IPS DF 6.9 (cell line): ENCODE measurements at regions not wholly inside any gene's neighbourhood (a gene's known extent, or its start where the extent isn't known, plus 50 kb on each side); places are given as distances from the start of the nearest gene placed in this dataset.
"Not testable (repeated sequence)": the region's sequence is repeated elsewhere in the genome, so short reads cannot be mapped to it uniquely, and the experiment has no call there.

Source experiments
- DNase-seq: peaks from one replicate; pipeline ENCODE4 v3.0.0-alpha.2; 2013; ENCODE audit warnings: low read depth, low spot score
- H3K27ac ChIP-seq: one replicate; pipeline ENCODE4 v1.5.1; 2013; ENCODE audit warnings: low read length, control low read depth
- H3K27me3 ChIP-seq: 2 replicates; pipeline ENCODE4 v1.6.1; 2013; ENCODE audit warnings: mild to moderate bottlenecking, low read length; ENCODE audit not compliant: control insufficient read depth, insufficient read depth
- H3K36me3 ChIP-seq: 2 replicates; pipeline ENCODE4 v1.6.1; 2013; ENCODE audit warnings: low read length; ENCODE audit not compliant: control insufficient read depth, insufficient read depth
- H3K4me1 ChIP-seq: 2 replicates; pipeline ENCODE4 v1.6.1; 2013; ENCODE audit warnings: low read length; ENCODE audit not compliant: control insufficient read depth, insufficient read depth
- H3K4me3 ChIP-seq: 2 replicates; pipeline ENCODE4 v1.5.1; 2013; ENCODE audit warnings: mild to moderate bottlenecking, low read length
- H3K9me3 ChIP-seq: 2 replicates; pipeline ENCODE4 v1.6.1; 2013; ENCODE audit warnings: low read length, inconsistent platforms; ENCODE audit not compliant: control insufficient read depth, insufficient read depth
- WGBS: extraction: QIAGEN DNeasy Blood & Tissue Kit; methylation state at CpG from one replicate; pipeline ENCODE4 v1.1.7; 2013; ENCODE audit warnings: mixed read lengths, missing lambda C conversion rate; ENCODE audit not compliant: insufficient read length, insufficient coverage; 5-methylcytosine and 5-hydroxymethylcytosine counted together

- H3K4me1 ChIP-seq = no peaks in the 10 kb centered on the region
- no peaks in the 10 kb centered on the region for H3K36me3 ChIP-seq
- no peak overlapping the region for H3K27ac ChIP-seq
- H3K27me3 ChIP-seq = no peaks in the 10 kb centered on the region
- H3K9me3 ChIP-seq = no peaks in the 10 kb centered on the region
- no peak overlapping the region for H3K4me3 ChIP-seq
- no peak for DNase-seq
Measured at GRCh38 chr3:109656225-109656624, 318.9 kb upstream of the DPPA4 start.

- no peaks in the 10 kb centered on the region for H3K4me1 ChIP-seq
- no peak overlapping the region for H3K27ac ChIP-seq
- no peak for DNase-seq
- H3K27me3 ChIP-seq = no peaks in the 10 kb centered on the region
- no peak overlapping the region for H3K4me3 ChIP-seq
- no peaks in the 10 kb centered on the region for H3K9me3 ChIP-seq
- H3K36me3 ChIP-seq = no peaks in the 10 kb centered on the region
Measured at GRCh38 chr3:109678600-109678999, 341.3 kb upstream of the DPPA4 start.

GRCh38 chr3:109679664-109680063 lies 342.3 kb upstream of the DPPA4 start:
- H3K4me3 ChIP-seq = no peak overlapping the region
- no peaks in the 10 kb centered on the region for H3K27me3 ChIP-seq
- H3K4me1 ChIP-seq = no peaks in the 10 kb centered on the region
- no peaks in the 10 kb centered on the region for H3K36me3 ChIP-seq
- no CpG with 5 or more reads among the region's 4 CpGs for WGBS
- DNase-seq = no peak
- H3K27ac ChIP-seq = no peak overlapping the region
- no peaks in the 10 kb centered on the region for H3K9me3 ChIP-seq

GRCh38 chr3:109683746-109684145 lies 346.4 kb upstream of the DPPA4 start:
- no peak for DNase-seq
- Histone ChIP-seq H3K36me3 (no peaks in the 10 kb centered on the region), H3K4me3 (no peak overlapping the region), H3K27me3 (no peaks in the 10 kb centered on the region), H3K27ac (no peak overlapping the region), H3K4me1 (no peaks in the 10 kb centered on the region), H3K9me3 (no peaks in the 10 kb centered on the region)

GRCh38 chr3:109685084-109686079 lies 348.0 kb upstream of the DPPA4 start:
- no peaks in the 10 kb centered on the region for H3K4me1 ChIP-seq
- H3K27me3 ChIP-seq = no peaks in the 10 kb centered on the region
- no peak overlapping the region for H3K4me3 ChIP-seq
- no peaks in the 10 kb centered on the region for H3K9me3 ChIP-seq
- no CpG with 5 or more reads among the region's 5 CpGs for WGBS
- H3K27ac ChIP-seq = no peak overlapping the region
- no peak for DNase-seq
- H3K36me3 ChIP-seq = no peaks in the 10 kb centered on the region

- Histone ChIP-seq H3K4me3 (no peak overlapping the region), H3K9me3 (no peaks in the 10 kb centered on the region), H3K27ac (no peak overlapping the region), H3K27me3 (no peaks in the 10 kb centered on the region), H3K36me3 (no peaks in the 10 kb centered on the region), H3K4me1 (no peaks in the 10 kb centered on the region)
- DNase-seq = no peak
Measured at GRCh38 chr3:109687626-109688025, 350.3 kb upstream of the DPPA4 start.

- Histone ChIP-seq H3K36me3 (no peaks in the 10 kb centered on the region), H3K27me3 (no peaks in the 10 kb centered on the region), H3K4me3 (no peak overlapping the region), H3K9me3 (no peaks in the 10 kb centered on the region), H3K27ac (no peak overlapping the region), H3K4me1 (no peaks in the 10 kb centered on the region)
- no peak for DNase-seq
Measured at GRCh38 chr3:109696932-109697331, 359.6 kb upstream of the DPPA4 start.

GRCh38 chr3:109702252-109702651 lies 364.9 kb upstream of the DPPA4 start:
- WGBS = no CpG with 5 or more reads among the region's 1 CpG
- Histone ChIP-seq H3K4me1 (no peaks in the 10 kb centered on the region), H3K9me3 (no peaks in the 10 kb centered on the region), H3K36me3 (no peaks in the 10 kb centered on the region), H3K27me3 (no peaks in the 10 kb centered on the region), H3K4me3 (no peak overlapping the region), H3K27ac (no peak overlapping the region)
- no peak for DNase-seq

- Histone ChIP-seq H3K4me1 (no peaks in the 10 kb centered on the region), H3K27ac (no peak overlapping the region), H3K27me3 (no peaks in the 10 kb centered on the region), H3K4me3 (no peak overlapping the region), H3K9me3 (no peaks in the 10 kb centered on the region), H3K36me3 (no peaks in the 10 kb centered on the region)
- no peak for DNase-seq
- WGBS = no CpG with 5 or more reads among the region's 2 CpGs
Measured at GRCh38 chr3:109702976-109703375, 365.6 kb upstream of the DPPA4 start.

GRCh38 chr3:109705133-109705532 lies 367.8 kb upstream of the DPPA4 start:
- not testable (repeated sequence) for H3K9me3 ChIP-seq, DNase-seq, H3K27ac ChIP-seq, H3K4me3 ChIP-seq, H3K36me3 ChIP-seq, H3K4me1 ChIP-seq, H3K27me3 ChIP-seq
- no CpG with 5 or more reads among the region's 1 CpG for WGBS

GRCh38 chr3:109707617-109708016 lies 370.3 kb upstream of the DPPA4 start:
- H3K27me3 ChIP-seq = no peaks in the 10 kb centered on the region
- H3K9me3 ChIP-seq = no peaks in the 10 kb centered on the region
- no peak overlapping the region for H3K4me3 ChIP-seq
- no peaks in the 10 kb centered on the region for H3K4me1 ChIP-seq
- no peak overlapping the region for H3K27ac ChIP-seq
- DNase-seq = no peak
- H3K36me3 ChIP-seq = no peaks in the 10 kb centered on the region
- WGBS = no CpG with 5 or more reads among the region's 2 CpGs
